Lower leg skin (tissue), 4 donors: ENCODE measurements at regions not wholly inside any gene's neighbourhood (a gene's known extent, or its start where the extent isn't known, plus 50 kb on each side); places are given as distances from the start of the nearest gene placed in this dataset.
"Not testable (repeated sequence)": the region's sequence is repeated elsewhere in the genome, so short reads cannot be mapped to it uniquely, and the experiment has no call there.

Experiments used
- DNase-seq, 2 donors: peaks; one replicate each; pipeline ENCODE4 v3.0.0-alpha.2; 2019; ENCODE audit warnings: low spot score in 2 of 2
- H3K4me3 ChIP-seq: fragments of 200-600 bp; sonication (generic); 2 replicates; pipeline ENCODE4 v1.5.1; 2017; ENCODE audit warnings: mild to moderate bottlenecking, low read depth; ENCODE audit not compliant: poor library complexity, severe bottlenecking
- CTCF ChIP-seq, 3 donors: fragments of 450-650 bp; IDR thresholded peaks; one replicate each; pipeline ENCODE4 v1.5.1; 2016; ENCODE audit warnings: antibody characterized with exemption in 3 of 3, mild to moderate bottlenecking in 3 of 3, moderate library complexity in 2 of 3
- POLR2A ChIP-seq, 2 donors: fragments of 450-650 bp; IDR thresholded peaks; one replicate each; pipeline ENCODE4 v1.6.1; 2016 to 2017; ENCODE audit warnings: antibody characterized with exemption in 2 of 2, mild to moderate bottlenecking in 1 of 2, moderate library complexity in 1 of 2
- WGBS, 2 donors: methylation state at CpG; one replicate each; pipeline ENCODE4 v1.1.5; 2018; 5-methylcytosine and 5-hydroxymethylcytosine counted together
- intact Hi-C: fragments of 100-400 bp; cut with DNase I; formaldehyde crosslinking; loops from one replicate; pipeline ENCODE4 v1.15.0; 2023; ENCODE audit warnings: low total_unique reads

GRCh38 chr2:63740943-63741342, 100.8 kb upstream of the UGP2 start:
- intact Hi-C loops: no loop called here
- no peak overlapping the region for H3K4me3 ChIP-seq
- TF ChIP-seq CTCF (IDR thresholded peaks at IDR 0.05) (no peak), POLR2A (IDR thresholded peaks at IDR 0.05) (no peak)
- WGBS, 2 donors: 68 to 74% methylated on average over 1 of the region's 1 CpG
- DNase-seq: no peak

GRCh38 chr2:63741884-63742579, 99.7 kb upstream of the UGP2 start:
- TF ChIP-seq POLR2A (IDR thresholded peaks at IDR 0.05): no peak
- no peak for TF ChIP-seq CTCF (IDR thresholded peaks at IDR 0.05)
- 62 to 63% methylated on average over 3 of the region's 3 CpGs for WGBS, 2 donors
- no peak for DNase-seq
- no peak overlapping the region for H3K4me3 ChIP-seq
- intact Hi-C loops: no loop called here

GRCh38 chr2:63742580-63742976, 99.1 kb upstream of the UGP2 start:
- intact Hi-C loops: no loop called here
- no peak for TF ChIP-seq CTCF (IDR thresholded peaks at IDR 0.05)
- TF ChIP-seq POLR2A (IDR thresholded peaks at IDR 0.05): no peak
- no peak overlapping the region for H3K4me3 ChIP-seq
- WGBS, 2 donors: 75 to 80% methylated on average over 5 of the region's 5 CpGs
- DNase-seq: no peak

GRCh38 chr2:63743170-63743981, 98.3 kb upstream of the UGP2 start:
- TF ChIP-seq CTCF (IDR thresholded peaks at IDR 0.05) (no peak), POLR2A (IDR thresholded peaks at IDR 0.05) (no peak)
- no peak overlapping the region for H3K4me3 ChIP-seq
- intact Hi-C loops: no loop called here
- DNase-seq: no peak
- WGBS, 2 donors: 92 to 97% methylated on average over 2 of the region's 2 CpGs

- DNase-seq: no peak
- WGBS, 2 donors: 62 to 63% methylated on average over 6 of the region's 6 CpGs
- intact Hi-C loops: no loop called here
- no peak overlapping the region for H3K4me3 ChIP-seq
- no peak for TF ChIP-seq POLR2A (IDR thresholded peaks at IDR 0.05)
- no peak for TF ChIP-seq CTCF (IDR thresholded peaks at IDR 0.05)
These were observed 97.4 kb upstream of the UGP2 start for GRCh38 chr2:63743982-63744966.

- 86 to 91% methylated on average over 8 of the region's 8 CpGs for WGBS, 2 donors
- intact Hi-C loops, H3K4me3 ChIP-seq, DNase-seq: not testable (repeated sequence)
These were observed 95.1 kb upstream of the UGP2 start for GRCh38 chr2:63746548-63746947.
